Loucy (cell line): ENCODE measurements at regions not wholly inside any gene's neighbourhood (a gene's known extent, or its start where the extent isn't known, plus 50 kb on each side); places are given as distances from the start of the nearest gene placed in this dataset.

Source experiments
- EZH2phosphoT487 ChIP-seq: fragments of 200-600 bp; IDR thresholded peaks from 2 replicates; pipeline ENCODE4 v1.6.1; 2018; ENCODE audit warnings: antibody characterized with exemption, mild to moderate bottlenecking, moderate library complexity, borderline replicate concordance
- TF ChIP-seq, protein P1 (sequence below): fragments of 200-600 bp; sonication (generic); conservative IDR thresholded peaks from 2 replicates; pipeline ENCODE4 v1.5.1; 2014; ENCODE audit warnings: mild to moderate bottlenecking, antibody characterized with exemption, low read length

DNA sequence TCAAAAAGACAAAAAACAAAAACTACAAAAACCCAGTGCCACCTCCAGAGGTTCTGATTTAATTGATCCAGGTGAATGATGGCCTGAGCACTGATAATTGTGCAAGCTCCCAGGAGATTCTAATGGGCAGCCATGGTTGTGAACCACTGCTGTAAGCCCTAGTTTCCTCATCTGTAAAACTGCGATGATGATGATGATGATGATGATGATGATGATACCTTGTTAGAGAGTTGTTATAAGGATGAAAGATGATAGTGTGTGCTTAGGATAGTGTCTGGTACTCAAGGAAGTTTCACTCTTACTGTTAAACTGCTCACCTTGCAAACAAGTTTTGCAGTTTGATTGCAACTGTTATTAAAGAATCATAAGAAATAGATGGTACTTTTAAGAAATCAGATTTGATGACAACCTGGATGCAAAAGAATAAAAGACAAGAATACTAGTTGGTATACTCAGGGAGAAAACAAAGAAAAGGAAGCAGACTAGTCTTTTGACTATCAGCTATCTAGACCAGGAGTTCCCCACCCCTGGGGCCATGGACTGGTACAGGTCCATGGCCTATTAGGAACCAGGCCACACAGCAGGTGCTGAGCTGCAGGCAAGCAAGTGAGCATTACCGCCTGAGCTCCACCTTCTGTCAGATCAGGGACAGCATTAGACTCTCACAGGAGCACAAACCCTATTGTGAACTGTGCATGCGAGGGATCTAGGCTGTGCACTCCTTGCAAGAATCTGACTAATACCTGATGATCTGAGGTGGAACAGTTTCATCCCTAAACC, 98.0 kb downstream of the OR2K2 start:
- TF ChIP-seq, protein P1, sequence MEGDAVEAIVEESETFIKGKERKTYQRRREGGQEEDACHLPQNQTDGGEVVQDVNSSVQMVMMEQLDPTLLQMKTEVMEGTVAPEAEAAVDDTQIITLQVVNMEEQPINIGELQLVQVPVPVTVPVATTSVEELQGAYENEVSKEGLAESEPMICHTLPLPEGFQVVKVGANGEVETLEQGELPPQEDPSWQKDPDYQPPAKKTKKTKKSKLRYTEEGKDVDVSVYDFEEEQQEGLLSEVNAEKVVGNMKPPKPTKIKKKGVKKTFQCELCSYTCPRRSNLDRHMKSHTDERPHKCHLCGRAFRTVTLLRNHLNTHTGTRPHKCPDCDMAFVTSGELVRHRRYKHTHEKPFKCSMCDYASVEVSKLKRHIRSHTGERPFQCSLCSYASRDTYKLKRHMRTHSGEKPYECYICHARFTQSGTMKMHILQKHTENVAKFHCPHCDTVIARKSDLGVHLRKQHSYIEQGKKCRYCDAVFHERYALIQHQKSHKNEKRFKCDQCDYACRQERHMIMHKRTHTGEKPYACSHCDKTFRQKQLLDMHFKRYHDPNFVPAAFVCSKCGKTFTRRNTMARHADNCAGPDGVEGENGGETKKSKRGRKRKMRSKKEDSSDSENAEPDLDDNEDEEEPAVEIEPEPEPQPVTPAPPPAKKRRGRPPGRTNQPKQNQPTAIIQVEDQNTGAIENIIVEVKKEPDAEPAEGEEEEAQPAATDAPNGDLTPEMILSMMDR, result no peak
- no peak for TF ChIP-seq EZH2phosphoT487
